Medulla oblongata (tissue), 1 donor: ENCODE measurements at regions not wholly inside any gene's neighbourhood (a gene's known extent, or its start where the extent isn't known, plus 50 kb on each side); places are given as distances from the start of the nearest gene placed in this dataset.
A peak's percentile ranks its signal among the peaks of the same experiment; 100 is the strongest.

Experiments used
- DNase-seq: peaks from one replicate; pipeline ENCODE4 v3.0.0-alpha.2; 2015; ENCODE audit errors: extremely low spot score

GRCh38 chr16:35255816-35256215 is 1796.4 kb downstream of the TP53TG3F start:
- no peak for DNase-seq

- DNase-seq, result no peak
These were observed 1799.0 kb downstream of the TP53TG3F start for GRCh38 chr16:35258381-35258780.

- DNase-seq, result no peak
These were observed 1836.4 kb downstream of the TP53TG3F start for GRCh38 chr16:35295856-35296255.

GRCh38 chr16:35296962-35297653 is 1837.7 kb downstream of the TP53TG3F start:
- DNase-seq, result no peak

- DNase-seq, result no peak
These were observed 1839.2 kb downstream of the TP53TG3F start for GRCh38 chr16:35298460-35299243.

- DNase-seq, result no peak
These were observed 1843.4 kb downstream of the TP53TG3F start for GRCh38 chr16:35302859-35303258.

GRCh38 chr16:35305476-35305875 is 1846.1 kb downstream of the TP53TG3F start:
- no peak for DNase-seq

GRCh38 chr16:35306915-35307314 is 1847.5 kb downstream of the TP53TG3F start:
- no peak for DNase-seq

GRCh38 chr16:35308674-35309073 is 1849.3 kb downstream of the TP53TG3F start:
- no peak for DNase-seq

GRCh38 chr16:35310999-35311398 is 1851.6 kb downstream of the TP53TG3F start:
- DNase-seq, result no peak

GRCh38 chr16:35311475-35311874 is 1852.1 kb downstream of the TP53TG3F start:
- DNase-seq, result no peak

- no peak for DNase-seq
These were observed 1854.9 kb downstream of the TP53TG3F start for GRCh38 chr16:35314298-35314697.

- DNase-seq, result peak; percentile 79
These were observed 1860.3 kb downstream of the TP53TG3F start for GRCh38 chr16:35319536-35320192.

GRCh38 chr16:35325936-35326335 is 1866.5 kb downstream of the TP53TG3F start:
- DNase-seq, result no peak

- DNase-seq, result no peak
These were observed 1879.9 kb downstream of the TP53TG3F start for GRCh38 chr16:35339337-35339736.

- DNase-seq, result no peak
These were observed 1882.6 kb downstream of the TP53TG3F start for GRCh38 chr16:35342012-35342411.

- no peak for DNase-seq
These were observed 1884.8 kb downstream of the TP53TG3F start for GRCh38 chr16:35344012-35344762.

- no peak for DNase-seq
These were observed 1893.0 kb downstream of the TP53TG3F start for GRCh38 chr16:35352431-35352830.

- DNase-seq, result no peak
These were observed 1904.1 kb downstream of the TP53TG3F start for GRCh38 chr16:35363510-35363909.

GRCh38 chr16:35364263-35364662 is 1904.9 kb downstream of the TP53TG3F start:
- DNase-seq, result no peak

- no peak for DNase-seq
These were observed 1906.3 kb downstream of the TP53TG3F start for GRCh38 chr16:35365675-35366074.

- DNase-seq, result no peak
These were observed 1911.2 kb downstream of the TP53TG3F start for GRCh38 chr16:35370617-35371016.
